AG10803 (cell line): ENCODE measurements at regions not wholly inside any gene's neighbourhood (a gene's known extent, or its start where the extent isn't known, plus 50 kb on each side); places are given as distances from the start of the nearest gene placed in this dataset.

Source experiments
- DNase-seq: peaks from one replicate; pipeline ENCODE4 v3.0.0; 2010; ENCODE audit warnings: low read depth
- H3K4me3 ChIP-seq: 2 replicates; pipeline ENCODE4 v1.5.1; 2011; ENCODE audit warnings: mild to moderate bottlenecking, low read length, control low read depth
- TF ChIP-seq, protein P1 (sequence below): conservative IDR thresholded peaks from 2 replicates; pipeline ENCODE4 v1.5.1; 2011; ENCODE audit warnings: mild to moderate bottlenecking, low read length, control low read depth, inconsistent platforms

DNA sequence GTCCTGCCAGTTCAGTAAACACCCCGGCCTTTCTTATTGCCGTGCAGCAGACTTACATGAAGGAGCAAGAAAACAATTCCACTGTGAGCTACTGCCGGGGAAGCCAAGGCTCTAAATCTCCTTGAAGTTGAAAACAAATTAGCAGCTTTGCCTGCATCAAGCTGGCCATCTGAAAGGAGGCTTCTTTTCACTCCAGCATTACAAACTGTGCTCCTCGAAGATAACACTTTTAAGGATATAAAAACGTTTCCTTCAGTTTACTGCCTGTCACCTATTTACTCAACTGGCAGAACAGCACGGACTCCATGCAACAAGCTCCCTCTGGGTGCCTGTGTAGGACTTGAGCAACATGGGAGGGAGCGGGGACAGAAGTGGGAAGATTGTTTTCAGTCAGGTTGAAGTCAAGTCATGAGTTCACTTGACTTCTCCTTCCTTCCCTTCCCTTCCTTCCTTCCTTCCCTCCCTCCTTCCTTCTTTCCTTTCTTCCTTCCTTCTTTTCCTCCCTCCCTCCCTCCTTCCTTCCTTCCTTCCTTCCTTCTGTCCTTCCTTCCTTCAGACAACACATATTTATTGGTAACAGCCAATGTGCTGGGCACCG lies 67.4 kb downstream of the ZNF608 start:
- DNase-seq: no peak
- TF ChIP-seq, protein P1, sequence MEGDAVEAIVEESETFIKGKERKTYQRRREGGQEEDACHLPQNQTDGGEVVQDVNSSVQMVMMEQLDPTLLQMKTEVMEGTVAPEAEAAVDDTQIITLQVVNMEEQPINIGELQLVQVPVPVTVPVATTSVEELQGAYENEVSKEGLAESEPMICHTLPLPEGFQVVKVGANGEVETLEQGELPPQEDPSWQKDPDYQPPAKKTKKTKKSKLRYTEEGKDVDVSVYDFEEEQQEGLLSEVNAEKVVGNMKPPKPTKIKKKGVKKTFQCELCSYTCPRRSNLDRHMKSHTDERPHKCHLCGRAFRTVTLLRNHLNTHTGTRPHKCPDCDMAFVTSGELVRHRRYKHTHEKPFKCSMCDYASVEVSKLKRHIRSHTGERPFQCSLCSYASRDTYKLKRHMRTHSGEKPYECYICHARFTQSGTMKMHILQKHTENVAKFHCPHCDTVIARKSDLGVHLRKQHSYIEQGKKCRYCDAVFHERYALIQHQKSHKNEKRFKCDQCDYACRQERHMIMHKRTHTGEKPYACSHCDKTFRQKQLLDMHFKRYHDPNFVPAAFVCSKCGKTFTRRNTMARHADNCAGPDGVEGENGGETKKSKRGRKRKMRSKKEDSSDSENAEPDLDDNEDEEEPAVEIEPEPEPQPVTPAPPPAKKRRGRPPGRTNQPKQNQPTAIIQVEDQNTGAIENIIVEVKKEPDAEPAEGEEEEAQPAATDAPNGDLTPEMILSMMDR: no peak
- no peak overlapping the region for H3K4me3 ChIP-seq

DNA sequence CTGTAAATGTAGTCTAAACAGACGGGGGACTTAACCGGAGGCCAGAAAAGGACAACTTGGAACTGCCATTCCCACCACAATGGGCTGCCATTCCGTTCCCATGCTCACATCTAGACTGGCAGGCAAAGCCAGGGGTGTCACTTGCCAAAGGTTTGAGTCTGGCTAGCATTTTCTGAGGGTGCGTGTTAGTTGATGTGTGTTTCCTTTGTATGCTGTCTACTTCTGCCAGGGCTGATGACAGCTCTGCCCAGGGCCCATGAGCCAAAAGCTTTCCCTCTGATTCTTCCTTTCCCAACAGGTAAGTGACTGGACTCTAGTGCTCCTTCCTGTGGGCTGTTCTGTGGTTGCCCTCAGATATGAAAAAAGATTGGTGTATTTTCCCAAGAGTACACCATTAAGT lies 68.0 kb downstream of the ZNF608 start:
- no peak for DNase-seq
- H3K4me3 ChIP-seq: no peak overlapping the region
- TF ChIP-seq, protein P1: no peak

DNA sequence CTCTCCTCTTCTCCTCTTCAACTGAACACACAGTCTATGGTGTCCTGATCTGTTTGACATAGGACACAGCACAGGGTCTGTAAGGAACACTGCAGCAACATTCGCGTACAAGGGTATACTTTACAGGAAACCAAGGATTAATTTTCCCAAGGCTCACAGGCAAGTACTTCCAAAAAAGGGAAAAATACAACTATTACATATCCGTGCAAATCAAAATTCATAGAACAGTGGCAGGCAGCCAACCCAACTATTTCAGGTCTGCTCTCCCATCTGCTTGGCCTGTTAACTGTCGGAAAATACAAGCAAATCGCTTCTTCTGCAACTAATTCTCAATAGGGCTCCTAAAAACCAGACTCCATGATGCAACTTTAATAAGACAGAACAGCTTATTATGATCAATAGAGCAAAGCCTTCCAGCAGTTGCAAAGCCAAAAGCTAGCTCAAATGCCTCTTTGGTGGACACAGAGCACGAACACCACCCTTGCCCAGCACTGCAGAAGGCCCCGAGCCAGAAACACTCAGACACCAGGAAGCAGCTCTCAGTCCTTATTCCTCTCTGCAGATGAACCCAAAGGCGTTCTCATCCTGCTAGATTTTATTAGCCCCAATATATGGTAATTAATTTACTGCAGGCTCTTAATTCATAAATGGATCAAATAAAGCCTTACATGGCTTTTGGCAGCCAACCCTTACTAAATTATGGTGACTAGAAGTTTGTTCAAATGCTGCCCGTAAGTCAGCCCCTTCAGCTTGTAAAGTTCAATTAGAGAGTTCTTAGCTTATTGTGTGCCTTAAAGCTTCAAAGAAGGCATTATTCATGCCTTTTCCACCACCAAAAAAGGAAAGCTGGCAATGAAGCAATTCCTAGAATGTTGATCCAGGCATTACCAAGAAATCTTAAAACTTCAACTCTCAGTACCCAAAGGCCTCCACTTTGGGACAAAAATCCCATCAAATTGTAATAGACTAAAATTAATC lies 68.8 kb downstream of the ZNF608 start:
- no peak overlapping the region for H3K4me3 ChIP-seq
- no peak for DNase-seq
- TF ChIP-seq, protein P1: no peak

DNA sequence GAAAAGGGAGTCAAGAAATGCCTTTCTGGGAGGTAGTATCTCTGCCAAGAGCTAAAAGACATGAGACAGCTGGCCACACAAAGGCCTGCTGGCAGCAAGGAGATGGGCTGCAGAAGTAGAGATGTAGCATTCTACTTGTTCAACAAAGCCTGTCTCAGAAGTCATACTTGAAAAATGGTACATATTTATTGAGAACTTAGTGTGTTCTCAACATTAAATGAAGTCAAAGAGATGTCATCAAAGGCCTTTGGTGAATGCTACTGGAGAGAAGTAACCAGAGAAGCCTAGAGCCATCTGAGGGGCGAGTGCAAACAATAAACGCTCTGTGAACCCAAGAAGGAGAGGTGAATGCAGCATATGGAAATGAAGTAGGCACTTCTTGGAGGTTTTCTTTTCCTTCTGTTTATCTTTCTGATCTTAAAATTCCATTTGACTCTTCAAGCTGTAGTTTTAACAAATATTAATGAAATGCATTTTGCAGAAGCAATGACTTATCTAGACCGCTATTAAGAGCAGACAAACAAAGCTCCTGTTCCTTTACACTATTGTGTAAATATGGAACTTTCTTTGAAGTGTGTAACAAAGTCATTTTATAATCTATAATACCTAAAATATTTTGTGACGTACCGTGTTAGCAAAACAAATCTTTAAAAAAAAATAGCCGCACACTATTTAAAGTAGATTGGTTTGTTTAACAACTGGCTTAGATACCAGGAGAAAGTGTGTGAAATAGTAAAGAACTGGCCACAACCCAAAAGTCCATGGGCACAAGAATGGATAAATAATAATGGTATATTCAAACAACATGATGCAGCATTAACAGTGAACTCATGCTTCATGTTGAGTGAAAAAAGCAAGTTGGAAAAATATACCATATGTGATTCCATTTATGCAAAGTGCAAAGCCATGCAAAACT lies 70.2 kb downstream of the ZNF608 start:
- no peak for DNase-seq
- no peak overlapping the region for H3K4me3 ChIP-seq
- TF ChIP-seq, protein P1: no peak

DNA sequence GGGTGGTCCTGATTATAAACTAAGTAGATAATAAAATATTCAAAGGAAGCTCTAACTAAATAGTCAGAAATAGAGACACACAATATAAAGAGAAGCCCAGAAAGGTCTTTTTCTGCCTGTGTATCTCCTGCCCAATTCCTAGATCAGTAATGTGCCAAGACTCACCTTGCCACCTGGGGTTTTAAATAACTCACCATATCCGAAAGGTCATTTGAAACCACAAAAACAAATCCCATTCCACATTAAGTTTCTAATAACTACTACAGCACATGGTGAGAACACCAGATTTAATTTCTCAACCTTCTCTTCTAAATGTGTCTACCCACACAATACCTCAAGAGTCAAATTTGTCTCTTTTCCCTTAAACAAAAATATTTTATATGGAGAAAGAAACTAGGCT lies 75.2 kb downstream of the ZNF608 start:
- no peak for DNase-seq
- H3K4me3 ChIP-seq: no peak overlapping the region
- TF ChIP-seq, protein P1: no peak

DNA sequence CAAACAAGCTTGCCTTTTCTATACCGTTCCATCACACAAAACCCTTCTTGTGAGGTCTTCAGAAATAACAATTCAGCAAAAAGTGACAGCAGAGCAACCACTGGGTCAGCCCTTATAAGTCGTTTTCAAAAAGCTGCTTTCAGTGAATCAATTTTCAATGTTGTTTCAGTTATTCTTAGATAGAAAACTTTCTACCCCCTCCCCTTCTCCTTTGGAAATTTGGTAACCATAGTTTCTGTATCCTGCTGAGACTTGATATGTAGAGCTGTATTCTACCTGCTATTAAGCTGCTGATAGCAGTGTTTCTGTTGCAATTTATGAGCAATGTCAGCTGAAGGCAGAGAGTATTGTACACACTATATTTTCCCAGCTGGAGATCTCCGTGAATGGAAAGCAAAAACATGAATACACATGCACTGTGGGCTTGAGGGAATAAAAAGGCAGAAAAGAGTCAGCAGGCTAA lies 75.7 kb downstream of the ZNF608 start:
- H3K4me3 ChIP-seq: no peak overlapping the region
- no peak for DNase-seq
- TF ChIP-seq, protein P1: no peak
